HepG2 (cell line): ENCODE measurements at regions not wholly inside any gene's neighbourhood (a gene's known extent, or its start where the extent isn't known, plus 50 kb on each side); places are given as distances from the start of the nearest gene placed in this dataset.

Experiments used
- ATAC-seq: fragments of 200-7000 bp; cut with Tn5 transposase; 3 replicates; pipeline ENCODE4 v1.9.1; 2020; ENCODE audit warnings: mild to moderate bottlenecking, moderate library complexity
- BruUV-seq: library from RNA; stranded (reverse); fragments of 400-500 nt; replicated peaks from 2 replicates; lab custom pipeline; 2021; lab: Mats Ljungman, UMichigan
- CTCF ChIA-PET: fragments of 300-600 bp; formaldehyde crosslinking; extraction: SDS; loops from one replicate; lab custom pipeline; 2021; ENCODE audit warnings: low total read pairs, inconsistent platforms, low intra/inter-chr PET ratio; lab: Yijun Ruan, JAX
- POLR2A ChIA-PET: fragments of 350-600 bp; sonication (Branson Sonifier 250); formaldehyde crosslinking; loops from one replicate; lab custom pipeline; 2020; ENCODE audit warnings: antibody characterized with exemption, inconsistent platforms; lab: Yijun Ruan, JAX
- DNase-seq: peaks from one replicate; pipeline ENCODE4 v3.0.0-alpha.2; 2015; ENCODE audit warnings: low spot score
- FAIRE-seq: peaks from 3 replicates; lab custom pipeline; 2011; peaks lifted over from hg19 to GRCh38; lab: Jason Lieb, UNC
- H2AFZ ChIP-seq: one replicate; pipeline ENCODE4 v1.6.1; 2011; ENCODE audit warnings: low read length, inconsistent platforms
- H3K27ac ChIP-seq: fragments of 300-600 bp; 3 replicates; pipeline ENCODE4 v1.8.0; 2011; ENCODE audit warnings: mixed run types, mild to moderate bottlenecking, mixed read lengths, low read length, inconsistent platforms; ENCODE audit not compliant: insufficient read depth; ENCODE audit errors: extremely low read length
- H3K27me3 ChIP-seq, 2 experiments: fragments of 200-600 bp in 1 of 2; 2 replicates in 1 of 2; 3 replicates in 1 of 2; pipeline versions ENCODE4 v1.6.0 to v1.8.0; 2011; ENCODE audit warnings: low read length in 2 of 2, mild to moderate bottlenecking in 2 of 2, moderate library complexity in 2 of 2, inconsistent platforms in 1 of 2; ENCODE audit not compliant: insufficient read depth in 2 of 2, control insufficient read depth in 1 of 2
- H3K36me3 ChIP-seq, 2 experiments: fragments of 200-600 bp in 1 of 2; replicated peaks in 1 of 2; 2 replicates in 1 of 2; 3 replicates in 1 of 2; pipeline versions ENCODE4 v1.5.1 to v1.8.0; 2011; ENCODE audit warnings: low read length in 2 of 2, inconsistent platforms in 1 of 2; ENCODE audit not compliant: insufficient read depth in 2 of 2, control insufficient read depth in 1 of 2
- H3K4me1 ChIP-seq: 2 replicates; pipeline ENCODE4 v1.5.1; 2012; ENCODE audit warnings: low read length, inconsistent platforms; ENCODE audit not compliant: insufficient read depth
- H3K4me2 ChIP-seq: 2 replicates; pipeline ENCODE4 v1.6.0; 2011; ENCODE audit warnings: low read depth, low read length, inconsistent platforms
- H3K4me3 ChIP-seq, 3 experiments: fragments of 200-600 bp in 1 of 3; sonication (generic), shearing (Covaris generic) in 1 of 3; replicated peaks in 1 of 3; 2 replicates each; pipeline ENCODE4 v1.5.1; 2011 to 2016; ENCODE audit warnings: low read length in 3 of 3, inconsistent platforms in 2 of 3, low read depth in 2 of 3, mild to moderate bottlenecking in 2 of 3, control low read depth in 1 of 3, mixed read lengths in 1 of 3; ENCODE audit not compliant: insufficient read depth in 1 of 3
- H3K79me2 ChIP-seq: one replicate; pipeline ENCODE4 v1.6.1; 2011; ENCODE audit warnings: low read length, inconsistent platforms; ENCODE audit not compliant: insufficient read depth
- H3K9ac ChIP-seq: 2 replicates; pipeline ENCODE4 v1.6.0; 2011; ENCODE audit warnings: mild to moderate bottlenecking, low read depth, low read length, inconsistent platforms; ENCODE audit not compliant: insufficient read depth
- H3K9me3 ChIP-seq: 2 replicates; pipeline ENCODE4 v1.5.1; 2012; ENCODE audit warnings: mild to moderate bottlenecking, low read length
- H4K20me1 ChIP-seq: 2 replicates; pipeline ENCODE4 v1.6.0; 2011; ENCODE audit warnings: inconsistent platforms, mild to moderate bottlenecking, low read length, moderate library complexity; ENCODE audit not compliant: insufficient read depth
- ATF7 ChIP-seq, 2 experiments: fragments of 450-650 bp in 1 of 2; sonication (generic) in 1 of 2; formaldehyde crosslinking in 1 of 2; IDR thresholded peaks; 2 replicates each; pipeline versions ENCODE4 v1.4.0 to v1.6.1; 2016 to 2020; ENCODE audit warnings: antibody characterized with exemption in 1 of 2, mild to moderate bottlenecking in 1 of 2, missing genetic modification reagents in 1 of 2
- GZF1 ChIP-seq: sonication (generic); formaldehyde crosslinking; IDR thresholded peaks from 2 replicates; pipeline ENCODE4 v1.5.1; 2020; ENCODE audit warnings: mild to moderate bottlenecking, missing genetic modification reagents
- HCFC1 ChIP-seq: fragments of 150-350 bp; IDR thresholded peaks from 2 replicates; pipeline ENCODE4 v1.6.1; 2014; ENCODE audit warnings: low read depth, low read length
- KMT2B ChIP-seq: IDR thresholded peaks from 2 replicates; pipeline ENCODE4 v1.6.1; 2016; ENCODE audit warnings: missing genetic modification reagents, missing compliant biosample characterization
- MZF1 ChIP-seq: sonication (generic); formaldehyde crosslinking; IDR thresholded peaks from 2 replicates; pipeline ENCODE4 v1.8.1; 2023; ENCODE audit warnings: mild to moderate bottlenecking, missing genetic modification reagents, borderline replicate concordance
- RARA ChIP-seq: IDR thresholded peaks from 2 replicates; pipeline ENCODE4 v1.6.1; 2016; ENCODE audit warnings: missing genetic modification reagents, missing compliant biosample characterization
- SMARCE1 ChIP-seq: fragments of 450-650 bp; IDR thresholded peaks from 2 replicates; pipeline ENCODE4 v1.6.1; 2017; ENCODE audit warnings: borderline replicate concordance
- ZFP37 ChIP-seq: sonication (generic); formaldehyde crosslinking; IDR thresholded peaks from 2 replicates; pipeline ENCODE4 v1.4.0; 2020; ENCODE audit warnings: missing genetic modification reagents, borderline replicate concordance
- ZFP82 ChIP-seq: sonication (generic); formaldehyde crosslinking; IDR thresholded peaks from 2 replicates; pipeline ENCODE4 v1.5.1; 2020; ENCODE audit warnings: mild to moderate bottlenecking, missing genetic modification reagents, borderline replicate concordance
- ZNF207 ChIP-seq: fragments of 450-650 bp; IDR thresholded peaks from 2 replicates; pipeline ENCODE4 v1.6.1; 2016; ENCODE audit warnings: antibody characterized with exemption, borderline replicate concordance
- ZNF343 ChIP-seq: sonication (generic); formaldehyde crosslinking; IDR thresholded peaks from 2 replicates; pipeline ENCODE4 v1.4.0; 2020; ENCODE audit warnings: mild to moderate bottlenecking, missing genetic modification reagents
- ZNF414 ChIP-seq: sonication (generic); formaldehyde crosslinking; IDR thresholded peaks from 2 replicates; pipeline ENCODE4 v1.5.0; 2020; ENCODE audit warnings: missing genetic modification reagents
- ZNF609 ChIP-seq: sonication (generic); formaldehyde crosslinking; IDR thresholded peaks from 2 replicates; pipeline ENCODE4 v1.4.0; 2020; ENCODE audit warnings: mild to moderate bottlenecking, missing genetic modification reagents, borderline replicate concordance
- in situ Hi-C: cut with HindIII; loops from 2 replicates; pipeline ENCODE4 v1.10.0; 2017; ENCODE audit warnings: low pct_unique_long_range_greater_than_20kb; ENCODE audit not compliant: extremely low pct_ligation_motif_present
- intact Hi-C: fragments of 100-400 bp; cut with micrococcal nuclease; formaldehyde crosslinking; loops from one replicate; pipeline ENCODE4 v1.10.0; 2022; ENCODE audit not compliant: unreplicated experiment
- TF ChIP-seq, protein P1 (sequence below): sonication (generic); formaldehyde crosslinking; IDR thresholded peaks from 2 replicates; pipeline ENCODE4 v1.4.0; 2020; ENCODE audit warnings: missing genetic modification reagents

- BruUV-seq = no TSS peak
- intact Hi-C loops = loop anchor here (5.0 to 10.0 kb wide), 3 partner anchors 115 to 408 kb away; partner anchors contain the start of gene ZMIZ1
- TF ChIP-seq RARA (no peak), ZNF609 (CRISPR knock-in tag) (no peak), ZNF343 (CRISPR knock-in tag) (no peak), ZNF414 (no peak), HCFC1 (no peak), ZFP82 (no peak), GZF1 (CRISPR knock-in tag) (no peak), SMARCE1 (no peak), MZF1 (CRISPR knock-in tag) (no peak), KMT2B (CRISPR knock-in tag) (no peak), ZNF207 (no peak), ZFP37 (CRISPR knock-in tag) (no peak), ATF7 (IDR thresholded peaks at IDR 0.05) (no peak), ATF7 (CRISPR knock-in tag; IDR thresholded peaks at IDR 0.05) (no peak)
- TF ChIP-seq, protein P1, sequence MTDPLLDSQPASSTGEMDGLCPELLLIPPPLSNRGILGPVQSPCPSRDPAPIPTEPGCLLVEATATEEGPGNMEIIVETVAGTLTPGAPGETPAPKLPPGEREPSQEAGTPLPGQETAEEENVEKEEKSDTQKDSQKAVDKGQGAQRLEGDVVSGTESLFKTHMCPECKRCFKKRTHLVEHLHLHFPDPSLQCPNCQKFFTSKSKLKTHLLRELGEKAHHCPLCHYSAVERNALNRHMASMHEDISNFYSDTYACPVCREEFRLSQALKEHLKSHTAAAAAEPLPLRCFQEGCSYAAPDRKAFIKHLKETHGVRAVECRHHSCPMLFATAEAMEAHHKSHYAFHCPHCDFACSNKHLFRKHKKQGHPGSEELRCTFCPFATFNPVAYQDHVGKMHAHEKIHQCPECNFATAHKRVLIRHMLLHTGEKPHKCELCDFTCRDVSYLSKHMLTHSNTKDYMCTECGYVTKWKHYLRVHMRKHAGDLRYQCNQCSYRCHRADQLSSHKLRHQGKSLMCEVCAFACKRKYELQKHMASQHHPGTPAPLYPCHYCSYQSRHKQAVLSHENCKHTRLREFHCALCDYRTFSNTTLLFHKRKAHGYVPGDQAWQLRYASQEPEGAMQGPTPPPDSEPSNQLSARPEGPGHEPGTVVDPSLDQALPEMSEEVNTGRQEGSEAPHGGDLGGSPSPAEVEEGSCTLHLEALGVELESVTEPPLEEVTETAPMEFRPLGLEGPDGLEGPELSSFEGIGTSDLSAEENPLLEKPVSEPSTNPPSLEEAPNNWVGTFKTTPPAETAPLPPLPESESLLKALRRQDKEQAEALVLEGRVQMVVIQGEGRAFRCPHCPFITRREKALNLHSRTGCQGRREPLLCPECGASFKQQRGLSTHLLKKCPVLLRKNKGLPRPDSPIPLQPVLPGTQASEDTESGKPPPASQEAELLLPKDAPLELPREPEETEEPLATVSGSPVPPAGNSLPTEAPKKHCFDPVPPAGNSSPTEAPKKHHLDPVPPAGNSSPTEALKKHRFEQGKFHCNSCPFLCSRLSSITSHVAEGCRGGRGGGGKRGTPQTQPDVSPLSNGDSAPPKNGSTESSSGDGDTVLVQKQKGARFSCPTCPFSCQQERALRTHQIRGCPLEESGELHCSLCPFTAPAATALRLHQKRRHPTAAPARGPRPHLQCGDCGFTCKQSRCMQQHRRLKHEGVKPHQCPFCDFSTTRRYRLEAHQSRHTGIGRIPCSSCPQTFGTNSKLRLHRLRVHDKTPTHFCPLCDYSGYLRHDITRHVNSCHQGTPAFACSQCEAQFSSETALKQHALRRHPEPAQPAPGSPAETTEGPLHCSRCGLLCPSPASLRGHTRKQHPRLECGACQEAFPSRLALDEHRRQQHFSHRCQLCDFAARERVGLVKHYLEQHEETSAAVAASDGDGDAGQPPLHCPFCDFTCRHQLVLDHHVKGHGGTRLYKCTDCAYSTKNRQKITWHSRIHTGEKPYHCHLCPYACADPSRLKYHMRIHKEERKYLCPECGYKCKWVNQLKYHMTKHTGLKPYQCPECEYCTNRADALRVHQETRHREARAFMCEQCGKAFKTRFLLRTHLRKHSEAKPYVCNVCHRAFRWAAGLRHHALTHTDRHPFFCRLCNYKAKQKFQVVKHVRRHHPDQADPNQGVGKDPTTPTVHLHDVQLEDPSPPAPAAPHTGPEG = no peak
These were observed 409.2 kb upstream of the ZMIZ1 start for GRCh38 chr10:78659598-78659967.

More at GRCh38 chr10:78659598-78659967, 409.2 kb upstream of the ZMIZ1 start:
- ChIA-PET POLR2A (no interaction called here), CTCF (interaction anchor here (1.1 kb wide), 1 partner anchor 235 kb away, joined by 3 read pairs; no protein-coding TSS in a partner anchor)
- no peak for FAIRE-seq
- Histone ChIP-seq H3K9me3 (peaks cover 11% of the 10 kb centered on the region), H3K27ac (no peak overlapping the region), H3K79me2 (no peaks in the 10 kb centered on the region), H3K4me2 (no peak overlapping the region), H3K4me3 (no peak overlapping the region), H3K9ac (no peak overlapping the region), H4K20me1 (no peaks in the 10 kb centered on the region), H3K4me1 (peaks cover 35% of the 10 kb centered on the region), H3K27me3 (no peaks in the 10 kb centered on the region), H2AFZ (no peak overlapping the region), H3K36me3 (no peaks in the 10 kb centered on the region)
- DNase-seq = no peak
- in situ Hi-C loops = no loop called here
- no peak for ATAC-seq
